K562 (cell line): ENCODE measurements at regions not wholly inside any gene's neighbourhood (a gene's known extent, or its start where the extent isn't known, plus 50 kb on each side); places are given as distances from the start of the nearest gene placed in this dataset.

Experiments used
- ATAC-seq: fragments of 200-7000 bp; cut with Tn5 transposase; 3 replicates; pipeline ENCODE4 v1.9.1; 2020; ENCODE audit warnings: moderate library complexity
- BruUV-seq: library from RNA; stranded (reverse); fragments of 400-500 nt; replicated peaks from 2 replicates; lab custom pipeline; 2021; lab: Mats Ljungman, UMichigan
- CTCF ChIA-PET: fragments of 300-600 bp; formaldehyde crosslinking; extraction: SDS; loops from one replicate; lab custom pipeline; 2021; ENCODE audit warnings: low intra/inter-chr PET ratio; lab: Yijun Ruan, JAX
- POLR2A ChIA-PET: fragments of 300-600, 350-650 bp; sonication (Branson Sonifier 250); formaldehyde crosslinking; extraction: SDS; loops from one replicate; lab custom pipeline; 2021; ENCODE audit warnings: antibody characterized with exemption, inconsistent platforms; lab: Yijun Ruan, JAX
- DNase-seq, 4 experiments: peaks; one replicate each; pipeline versions ENCODE4 v3.0.0 to v3.0.0-alpha.2; 2011 to 2018; ENCODE audit warnings: low spot score in 3 of 4, mixed read lengths in 3 of 4; ENCODE audit errors: extremely low read depth in 1 of 4
- FAIRE-seq: peaks from 2 replicates; lab custom pipeline; 2011; peaks lifted over from hg19 to GRCh38; lab: Jason Lieb, UNC
- H2AFZ ChIP-seq: 2 replicates; pipeline ENCODE4 v1.6.0; 2011; ENCODE audit warnings: low read depth, low read length, control low read depth, inconsistent platforms
- H3K27ac ChIP-seq: fragments of 200-600 bp; 3 replicates; pipeline ENCODE4 v1.8.0; 2011; ENCODE audit warnings: low read depth, mild to moderate bottlenecking, control low read depth, inconsistent platforms, low read length, moderate library complexity, mixed read lengths; ENCODE audit errors: extremely low read depth
- H3K27me3 ChIP-seq, 2 experiments: fragments of 300-600 bp in 1 of 2; 2 replicates in 1 of 2; 3 replicates in 1 of 2; pipeline versions ENCODE4 v1.6.0 to v1.8.0; 2011; ENCODE audit warnings: inconsistent platforms in 2 of 2, low read length in 2 of 2, mild to moderate bottlenecking in 1 of 2, mixed read lengths in 1 of 2, moderate library complexity in 1 of 2; ENCODE audit not compliant: control insufficient read depth in 2 of 2, insufficient read depth in 2 of 2
- H3K36me3 ChIP-seq: fragments of 300-600 bp; 3 replicates; pipeline ENCODE4 v1.8.0; 2011; ENCODE audit warnings: mild to moderate bottlenecking, low read length, inconsistent platforms; ENCODE audit not compliant: control insufficient read depth, insufficient read depth
- H3K4me1 ChIP-seq, 2 experiments: fragments of 200-600 bp in 1 of 2; replicated peaks in 1 of 2; 2 replicates in 1 of 2; 3 replicates in 1 of 2; pipeline versions ENCODE4 v1.5.1 to v1.8.0; 2011; ENCODE audit warnings: inconsistent platforms in 2 of 2, low read length in 2 of 2, mild to moderate bottlenecking in 1 of 2, mixed read lengths in 1 of 2, moderate library complexity in 1 of 2; ENCODE audit not compliant: control insufficient read depth in 2 of 2, insufficient read depth in 2 of 2
- H3K4me2 ChIP-seq: 2 replicates; pipeline ENCODE4 v1.6.1; 2011; ENCODE audit warnings: low read length, control low read depth, inconsistent platforms, mixed read lengths; ENCODE audit not compliant: insufficient read depth
- H3K4me3 ChIP-seq: fragments of 200-600 bp; sonication (generic), shearing (Covaris generic); 2 replicates; pipeline ENCODE4 v1.5.1; 2016; ENCODE audit warnings: control low read depth, inconsistent platforms
- H3K79me2 ChIP-seq: fragments of 200-600 bp; 3 replicates; pipeline ENCODE4 v1.8.0; 2011; ENCODE audit warnings: low read length, inconsistent platforms; ENCODE audit not compliant: control insufficient read depth, insufficient read depth
- H3K9ac ChIP-seq, 2 experiments: 2 replicates each; pipeline versions ENCODE4 v1.6.0 to v1.6.1; 2011; ENCODE audit warnings: low read depth in 2 of 2, low read length in 2 of 2, control low read depth in 1 of 2, inconsistent platforms in 1 of 2, mild to moderate bottlenecking in 1 of 2, mixed read lengths in 1 of 2; ENCODE audit not compliant: insufficient read depth in 1 of 2
- H3K9me1 ChIP-seq: one replicate; pipeline ENCODE4 v1.6.0; 2011; ENCODE audit warnings: inconsistent platforms, mild to moderate bottlenecking, low read length, moderate library complexity; ENCODE audit not compliant: control insufficient read depth, insufficient read depth
- H3K9me3 ChIP-seq: replicated peaks from 2 replicates; pipeline ENCODE4 v1.5.1; 2011; ENCODE audit warnings: low read depth, low read length, inconsistent platforms; ENCODE audit not compliant: control insufficient read depth, insufficient read depth
- H4K20me1 ChIP-seq: replicated peaks from 2 replicates; pipeline ENCODE4 v1.6.1; 2011; ENCODE audit warnings: low read length, inconsistent platforms, mixed read lengths; ENCODE audit not compliant: control insufficient read depth, insufficient read depth
- HMGN3 ChIP-seq: IDR thresholded peaks from 2 replicates; pipeline ENCODE4 v1.6.1; 2011; ENCODE audit warnings: borderline replicate concordance, low read depth, mild to moderate bottlenecking, mixed read lengths, low read length; ENCODE audit not compliant: insufficient read length; ENCODE audit errors: extremely low read depth
- SMAD2 ChIP-seq: fragments of 150-350 bp; IDR thresholded peaks from 2 replicates; pipeline ENCODE4 v1.6.1; 2014; ENCODE audit warnings: low read depth, mild to moderate bottlenecking, low read length
- SRSF3 ChIP-seq: fragments of 200-400 bp; formaldehyde crosslinking; IDR thresholded peaks from 2 replicates; pipeline ENCODE4 v1.6.1; 2016; ENCODE audit warnings: mild to moderate bottlenecking, low read length, moderate library complexity; ENCODE audit not compliant: insufficient read depth
- WGBS: fragments of 100-300 bp; shearing (Covaris generic); methylation state at CpG from one replicate; pipeline ENCODE4 v1.1.6; 2016; ENCODE audit warnings: low coverage, mixed read lengths; ENCODE audit not compliant: insufficient coverage; ENCODE audit errors: missing lambda C conversion rate; 5-methylcytosine and 5-hydroxymethylcytosine counted together
- in situ Hi-C: fragments of 300-500 bp; cut with MboI; formaldehyde crosslinking; loops from 4 replicates; pipeline ENCODE4 v1.15.0; 2018; ENCODE audit warnings: inconsistent platforms, mixed read lengths
- intact Hi-C: fragments of 100-400 bp; cut with micrococcal nuclease; formaldehyde crosslinking; loops from 2 replicates; pipeline ENCODE4 v1.14.2; 2022
- TF ChIP-seq, protein P1 (sequence below): sonication (generic); formaldehyde crosslinking; IDR thresholded peaks from 2 replicates; pipeline ENCODE4 v1.8.1; 2022; ENCODE audit warnings: missing genetic modification reagents

DNA sequence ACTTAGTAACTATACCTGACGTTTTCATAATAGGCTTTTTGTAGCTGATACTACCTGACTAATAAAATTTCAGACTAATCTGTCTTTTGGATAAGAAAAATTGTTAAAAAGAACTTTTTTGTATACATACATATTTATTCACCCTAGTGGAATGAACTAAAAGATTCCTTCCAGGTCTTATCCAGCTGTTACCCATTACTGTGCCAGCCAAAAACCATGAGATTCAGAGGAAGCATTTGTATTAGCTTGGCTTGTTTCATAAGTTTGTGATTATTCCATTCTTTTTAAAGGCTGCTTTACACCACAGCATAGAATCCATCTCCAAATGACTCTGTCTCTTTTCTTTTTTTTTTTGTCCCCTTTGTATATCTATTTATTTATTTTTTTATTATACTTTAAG, 149.4 kb downstream of the FAT4 start:
- H3K4me2 ChIP-seq: no peak overlapping the region
- H3K27ac ChIP-seq: no peak overlapping the region
- H3K9me3 ChIP-seq: no peaks in the 10 kb centered on the region
- no peak overlapping the region for H2AFZ ChIP-seq
- CTCF ChIA-PET: no interaction called here
- DNase-seq (no peak), FAIRE-seq (no peak), ATAC-seq (no peak)
- in situ Hi-C loops (no loop called here), intact Hi-C loops (no loop called here)
- H3K27me3 ChIP-seq: no peaks in the 10 kb centered on the region
- H3K36me3 ChIP-seq: no peaks in the 10 kb centered on the region
- no peaks in the 10 kb centered on the region for H3K79me2 ChIP-seq
- H4K20me1 ChIP-seq: no peaks in the 10 kb centered on the region
- no peaks in the 10 kb centered on the region for H3K9me1 ChIP-seq
- H3K4me3 ChIP-seq: no peak overlapping the region
- no peak overlapping the region for H3K9ac ChIP-seq
- WGBS: 0% methylated on average over 1 of the region's 1 CpG
- TF ChIP-seq HMGN3 (no peak), SRSF3 (no peak), SMAD2 (no peak)
- TF ChIP-seq, protein P1, sequence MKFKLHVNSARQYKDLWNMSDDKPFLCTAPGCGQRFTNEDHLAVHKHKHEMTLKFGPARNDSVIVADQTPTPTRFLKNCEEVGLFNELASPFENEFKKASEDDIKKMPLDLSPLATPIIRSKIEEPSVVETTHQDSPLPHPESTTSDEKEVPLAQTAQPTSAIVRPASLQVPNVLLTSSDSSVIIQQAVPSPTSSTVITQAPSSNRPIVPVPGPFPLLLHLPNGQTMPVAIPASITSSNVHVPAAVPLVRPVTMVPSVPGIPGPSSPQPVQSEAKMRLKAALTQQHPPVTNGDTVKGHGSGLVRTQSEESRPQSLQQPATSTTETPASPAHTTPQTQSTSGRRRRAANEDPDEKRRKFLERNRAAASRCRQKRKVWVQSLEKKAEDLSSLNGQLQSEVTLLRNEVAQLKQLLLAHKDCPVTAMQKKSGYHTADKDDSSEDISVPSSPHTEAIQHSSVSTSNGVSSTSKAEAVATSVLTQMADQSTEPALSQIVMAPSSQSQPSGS (CRISPR knock-in tag): no peak
- TF ChIP-seq, all 486 proteins: peak for 0
- BruUV-seq: no TSS peak
- POLR2A ChIA-PET: no interaction called here
- no peaks in the 10 kb centered on the region for H3K4me1 ChIP-seq
